ENCODE measurements at regions not wholly inside any gene's neighbourhood (a gene's known extent, or its start where the extent isn't known, plus 50 kb on each side); places are given as distances from the start of the nearest gene placed in this dataset.
A peak's percentile ranks its signal among the peaks of the same experiment; 100 is the strongest.

GRCh38 chr4:134677209-134677814 lies 475.7 kb upstream of the PABPC4L start:
- no peak overlapping the region for H3K4me3 ChIP-seq (ENCODE audit: low read depth, low read length)
- no peak for TF ChIP-seq CTCF (IDR thresholded peaks at IDR 0.05; ENCODE audit: insufficient read depth, low read length, poor library complexity, severe bottlenecking)
- no peak for DNase-seq (ENCODE audit: low read depth)
- no peaks in the 10 kb centered on the region for H3K27me3 ChIP-seq (ENCODE audit: control insufficient read depth, insufficient read depth, low read length)
- H3K36me3 ChIP-seq (ENCODE audit: control insufficient read depth, insufficient read depth, low read length), result no peaks in the 10 kb centered on the region

GRCh38 chr4:134668237-134668636 lies 466.6 kb upstream of the PABPC4L start:
- Histone ChIP-seq H3K36me3 (ENCODE audit: control insufficient read depth, insufficient read depth, low read length) (no peaks in the 10 kb centered on the region), H3K4me3 (ENCODE audit: low read depth, low read length) (no peak overlapping the region), H3K27me3 (ENCODE audit: control insufficient read depth, insufficient read depth, low read length) (no peaks in the 10 kb centered on the region)
- TF ChIP-seq CTCF (IDR thresholded peaks at IDR 0.05; ENCODE audit: insufficient read depth, low read length, poor library complexity, severe bottlenecking), result no peak
- peak; percentile 5 for DNase-seq (ENCODE audit: low read depth)

- no peak overlapping the region for H3K4me3 ChIP-seq (ENCODE audit: low read depth, low read length)
- DNase-seq (ENCODE audit: low read depth), result no peak
- H3K27me3 ChIP-seq (ENCODE audit: control insufficient read depth, insufficient read depth, low read length), result no peaks in the 10 kb centered on the region
- H3K36me3 ChIP-seq (ENCODE audit: control insufficient read depth, insufficient read depth, low read length), result no peaks in the 10 kb centered on the region
- TF ChIP-seq CTCF (IDR thresholded peaks at IDR 0.05; ENCODE audit: insufficient read depth, low read length, poor library complexity, severe bottlenecking), result no peak
These were observed 465.1 kb upstream of the PABPC4L start for GRCh38 chr4:134666640-134667039.

- no peak for DNase-seq (ENCODE audit: low read depth)
- Histone ChIP-seq H3K36me3 (ENCODE audit: control insufficient read depth, insufficient read depth, low read length) (no peaks in the 10 kb centered on the region), H3K27me3 (ENCODE audit: control insufficient read depth, insufficient read depth, low read length) (no peaks in the 10 kb centered on the region), H3K4me3 (ENCODE audit: low read depth, low read length) (no peak overlapping the region)
- TF ChIP-seq CTCF (IDR thresholded peaks at IDR 0.05; ENCODE audit: insufficient read depth, low read length, poor library complexity, severe bottlenecking), result no peak
These were observed 463.8 kb upstream of the PABPC4L start for GRCh38 chr4:134665429-134665828.

GRCh38 chr4:134663742-134664141 lies 462.2 kb upstream of the PABPC4L start:
- no peak for DNase-seq (ENCODE audit: low read depth)
- TF ChIP-seq CTCF (IDR thresholded peaks at IDR 0.05; ENCODE audit: insufficient read depth, low read length, poor library complexity, severe bottlenecking), result no peak

GRCh38 chr4:134650461-134650860 lies 448.9 kb upstream of the PABPC4L start:
- H3K4me3 ChIP-seq (ENCODE audit: low read depth, low read length), result no peak overlapping the region
- no peak for TF ChIP-seq CTCF (IDR thresholded peaks at IDR 0.05; ENCODE audit: insufficient read depth, low read length, poor library complexity, severe bottlenecking)
- H3K27me3 ChIP-seq (ENCODE audit: control insufficient read depth, insufficient read depth, low read length), result no peaks in the 10 kb centered on the region
- H3K36me3 ChIP-seq (ENCODE audit: control insufficient read depth, insufficient read depth, low read length), result no peaks in the 10 kb centered on the region
- DNase-seq (ENCODE audit: low read depth), result no peak

More at GRCh38 chr4:134663742-134664141, 462.2 kb upstream of the PABPC4L start:
- no peaks in the 10 kb centered on the region for H3K36me3 ChIP-seq (ENCODE audit: control insufficient read depth, insufficient read depth, low read length)
- no peak overlapping the region for H3K4me3 ChIP-seq (ENCODE audit: low read depth, low read length)
- H3K27me3 ChIP-seq (ENCODE audit: control insufficient read depth, insufficient read depth, low read length), result no peaks in the 10 kb centered on the region

All from kidney epithelial cell (primary cell).